A673 (cell line): ENCODE measurements at regions not wholly inside any gene's neighbourhood (a gene's known extent, or its start where the extent isn't known, plus 50 kb on each side); places are given as distances from the start of the nearest gene placed in this dataset.
"Not testable (repeated sequence)": the region's sequence is repeated elsewhere in the genome, so short reads cannot be mapped to it uniquely, and the experiment has no call there.

Source experiments
- BruUV-seq: library from RNA; stranded (reverse); fragments of 400-500 nt; replicated peaks from 2 replicates; lab custom pipeline; 2021; lab: Mats Ljungman, UMichigan
- CTCF ChIA-PET: fragments of 300-600 bp; sonication (Branson Sonifier 250); formaldehyde crosslinking; loops from one replicate; lab custom pipeline; 2022; ENCODE audit warnings: antibody characterized with exemption; lab: Charles Lee
- POLR2A ChIA-PET: fragments of 300-600 bp; sonication (Branson Sonifier 250); formaldehyde crosslinking; loops from one replicate; lab custom pipeline; 2022; ENCODE audit warnings: antibody characterized with exemption; ENCODE audit not compliant: low non-redundant PET; lab: Charles Lee
- DNase-seq: peaks from one replicate; pipeline ENCODE4 v3.0.0-alpha.2; 2015; ENCODE audit warnings: low spot score
- H3K27ac ChIP-seq: fragments of 200-600 bp; sonication (generic); 2 replicates; pipeline ENCODE4 v1.5.1; 2016; ENCODE audit warnings: mixed run types, low read depth, mild to moderate bottlenecking, mixed read lengths, antibody characterized with exemption, low read length; ENCODE audit not compliant: poor library complexity, severe bottlenecking
- H3K27me3 ChIP-seq: fragments of 200-600 bp; sonication (generic); replicated peaks from 2 replicates; pipeline ENCODE4 v1.6.1; 2017; ENCODE audit warnings: mixed run types, low read depth, mild to moderate bottlenecking, mixed read lengths, antibody characterized with exemption, low read length; ENCODE audit not compliant: insufficient read depth, poor library complexity
- H3K36me3 ChIP-seq: fragments of 200-600 bp; sonication (generic); 2 replicates; pipeline ENCODE4 v1.6.1; 2016; ENCODE audit warnings: mixed run types, mild to moderate bottlenecking, mixed read lengths, antibody characterized with exemption, low read length; ENCODE audit not compliant: insufficient read depth, poor library complexity, severe bottlenecking
- H3K4me1 ChIP-seq: fragments of 200-600 bp; sonication (generic); 2 replicates; pipeline ENCODE4 v1.6.1; 2017; ENCODE audit warnings: mixed run types, mild to moderate bottlenecking, mixed read lengths, antibody characterized with exemption, low read length; ENCODE audit not compliant: insufficient read depth, poor library complexity, severe bottlenecking
- H3K4me3 ChIP-seq: fragments of 200-600 bp; sonication (generic); 2 replicates; pipeline ENCODE4 v1.5.1; 2016; ENCODE audit warnings: low read depth, mixed run types, mild to moderate bottlenecking, mixed read lengths, low read length; ENCODE audit not compliant: poor library complexity, severe bottlenecking
- H3K9me3 ChIP-seq: fragments of 200-600 bp; sonication (generic); 2 replicates; pipeline ENCODE4 v1.6.1; 2016; ENCODE audit warnings: mixed run types, low read depth, mild to moderate bottlenecking, mixed read lengths, antibody characterized with exemption, low read length; ENCODE audit not compliant: poor library complexity, severe bottlenecking
- EZH2 ChIP-seq: fragments of 200-600 bp; sonication (generic); IDR thresholded peaks from 2 replicates; pipeline ENCODE4 v1.6.1; 2017; ENCODE audit warnings: borderline replicate concordance, low read depth, mild to moderate bottlenecking, mixed read lengths, antibody characterized with exemption, low read length; ENCODE audit not compliant: poor library complexity, severe bottlenecking
- intact Hi-C: fragments of 100-400 bp; cut with micrococcal nuclease; formaldehyde crosslinking; loops from one replicate; pipeline ENCODE4 v1.10.0; 2022; ENCODE audit not compliant: unreplicated experiment
- TF ChIP-seq, protein P1 (sequence below): fragments of 300-800, 200-600 bp; sonication (generic); conservative IDR thresholded peaks from 2 replicates; pipeline ENCODE4 v1.5.1; 2017; ENCODE audit warnings: low read depth, mild to moderate bottlenecking, antibody characterized with exemption, low read length, moderate library complexity, mixed read lengths

DNA sequence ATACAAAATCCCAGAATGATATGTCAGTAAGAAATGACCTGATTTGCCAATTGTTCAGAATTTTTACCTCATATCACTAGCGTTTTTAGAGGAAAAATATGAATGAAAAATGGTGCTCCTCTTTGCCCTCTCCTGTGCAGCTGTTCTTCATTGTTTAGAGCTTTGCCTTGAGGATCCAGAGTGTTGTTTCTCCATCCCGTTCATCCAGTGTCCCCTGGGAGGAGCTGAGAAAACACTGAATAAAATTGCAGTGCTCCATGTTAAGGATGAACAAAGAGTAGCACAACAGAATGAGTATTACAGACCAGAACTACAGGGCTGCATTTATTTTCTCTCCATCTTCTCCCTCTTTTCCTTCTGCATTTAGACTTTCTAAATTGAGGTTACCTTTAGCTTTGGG lies 133.1 kb downstream of the ADCYAP1 start:
- ChIA-PET CTCF (no interaction called here), POLR2A (no interaction called here)
- intact Hi-C loops, result no loop called here
- Histone ChIP-seq H3K9me3 (no peaks in the 10 kb centered on the region), H3K27ac (no peak overlapping the region), H3K27me3 (peaks cover 52% of the 10 kb centered on the region), H3K4me1 (no peaks in the 10 kb centered on the region), H3K36me3 (no peaks in the 10 kb centered on the region), H3K4me3 (no peak overlapping the region)
- DNase-seq, result no peak
- TF ChIP-seq EZH2, result no peak
- TF ChIP-seq, protein P1, sequence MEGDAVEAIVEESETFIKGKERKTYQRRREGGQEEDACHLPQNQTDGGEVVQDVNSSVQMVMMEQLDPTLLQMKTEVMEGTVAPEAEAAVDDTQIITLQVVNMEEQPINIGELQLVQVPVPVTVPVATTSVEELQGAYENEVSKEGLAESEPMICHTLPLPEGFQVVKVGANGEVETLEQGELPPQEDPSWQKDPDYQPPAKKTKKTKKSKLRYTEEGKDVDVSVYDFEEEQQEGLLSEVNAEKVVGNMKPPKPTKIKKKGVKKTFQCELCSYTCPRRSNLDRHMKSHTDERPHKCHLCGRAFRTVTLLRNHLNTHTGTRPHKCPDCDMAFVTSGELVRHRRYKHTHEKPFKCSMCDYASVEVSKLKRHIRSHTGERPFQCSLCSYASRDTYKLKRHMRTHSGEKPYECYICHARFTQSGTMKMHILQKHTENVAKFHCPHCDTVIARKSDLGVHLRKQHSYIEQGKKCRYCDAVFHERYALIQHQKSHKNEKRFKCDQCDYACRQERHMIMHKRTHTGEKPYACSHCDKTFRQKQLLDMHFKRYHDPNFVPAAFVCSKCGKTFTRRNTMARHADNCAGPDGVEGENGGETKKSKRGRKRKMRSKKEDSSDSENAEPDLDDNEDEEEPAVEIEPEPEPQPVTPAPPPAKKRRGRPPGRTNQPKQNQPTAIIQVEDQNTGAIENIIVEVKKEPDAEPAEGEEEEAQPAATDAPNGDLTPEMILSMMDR, result no peak
- no TSS peak for BruUV-seq

DNA sequence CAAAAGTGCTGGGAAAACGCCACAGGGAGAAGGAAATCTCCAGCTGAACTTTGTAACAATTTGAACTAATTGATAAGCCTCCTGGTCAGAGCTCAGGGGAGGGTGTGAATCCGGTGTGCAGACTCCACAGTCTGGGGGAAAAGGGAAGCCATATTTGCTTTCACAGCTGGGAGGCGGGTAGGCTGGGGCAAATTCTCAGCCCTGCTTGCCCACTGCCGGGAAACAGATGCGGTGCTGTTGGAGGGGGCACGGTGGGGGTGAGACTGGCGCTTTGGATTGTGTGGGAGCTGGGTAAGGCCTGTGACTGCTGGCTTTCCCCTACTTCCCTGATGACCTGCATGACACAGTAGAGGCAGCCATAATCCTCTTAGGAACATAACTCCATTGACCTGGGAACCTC lies 134.8 kb downstream of the ADCYAP1 start:
- no peak for DNase-seq
- ChIA-PET POLR2A (no interaction called here), CTCF (no interaction called here)
- Histone ChIP-seq H3K9me3 (no peaks in the 10 kb centered on the region), H3K4me3 (no peak overlapping the region), H3K27me3 (peaks cover 52% of the 10 kb centered on the region), H3K36me3 (no peaks in the 10 kb centered on the region), H3K4me1 (no peaks in the 10 kb centered on the region), H3K27ac (no peak overlapping the region)
- BruUV-seq, result no TSS peak
- TF ChIP-seq, protein P1, result no peak
- no peak for TF ChIP-seq EZH2
- intact Hi-C loops, result no loop called here

DNA sequence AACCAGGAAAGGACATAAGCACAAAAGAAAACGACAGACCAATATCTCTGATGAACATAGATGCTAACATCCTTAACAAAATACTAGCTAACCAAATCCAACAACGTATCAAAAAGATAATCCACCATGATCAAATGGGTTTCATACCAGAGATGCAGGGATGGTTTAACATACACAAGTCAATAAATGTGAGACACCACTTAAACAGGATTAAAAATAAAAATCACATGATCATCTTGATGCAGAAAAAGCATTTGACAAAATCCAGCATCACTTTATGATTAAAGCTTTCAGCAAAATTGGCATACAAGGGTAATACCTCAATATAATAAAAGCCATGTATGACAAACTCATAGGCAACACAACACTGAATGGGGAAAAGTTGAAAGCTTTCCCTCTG lies 138.4 kb downstream of the ADCYAP1 start:
- peaks cover 45% of the 10 kb centered on the region for H3K27me3 ChIP-seq
- H3K4me3 ChIP-seq, DNase-seq, CTCF ChIA-PET, POLR2A ChIA-PET, H3K4me1 ChIP-seq, H3K36me3 ChIP-seq, H3K27ac ChIP-seq, H3K9me3 ChIP-seq, intact Hi-C loops, BruUV-seq: not testable (repeated sequence)

DNA sequence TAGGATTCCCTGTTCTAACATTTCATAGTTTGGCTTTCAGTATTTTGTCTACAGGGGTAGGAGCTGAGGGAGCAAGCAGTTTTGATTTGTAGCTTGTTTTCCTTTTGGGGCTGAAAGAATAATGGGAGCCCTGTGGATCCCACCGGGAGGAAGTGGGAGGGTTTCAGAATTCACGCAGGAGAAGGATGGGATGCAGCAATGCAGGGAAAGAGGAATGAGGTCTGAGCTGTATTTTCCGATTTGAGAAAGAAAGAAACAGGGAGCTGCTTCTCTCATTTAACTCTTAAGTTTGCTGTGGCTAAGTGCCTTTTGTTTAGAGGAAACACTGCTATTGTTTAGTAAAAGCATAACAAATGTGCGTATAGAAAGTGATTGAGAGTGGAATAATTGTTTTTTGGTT lies 141.0 kb downstream of the ADCYAP1 start:
- H3K4me1 ChIP-seq, result no peaks in the 10 kb centered on the region
- CTCF ChIA-PET, result no interaction called here
- no peaks in the 10 kb centered on the region for H3K9me3 ChIP-seq
- DNase-seq, result no peak
- BruUV-seq, result no TSS peak
- intact Hi-C loops, result no loop called here
- no peak overlapping the region for H3K4me3 ChIP-seq
- no peaks in the 10 kb centered on the region for H3K36me3 ChIP-seq
- peaks cover 27% of the 10 kb centered on the region for H3K27me3 ChIP-seq
- POLR2A ChIA-PET, result no interaction called here
- TF ChIP-seq, protein P1, result no peak
- TF ChIP-seq EZH2, result no peak
- no peak overlapping the region for H3K27ac ChIP-seq
